ENCODE measurements at regions not wholly inside any gene's neighbourhood (a gene's known extent, or its start where the extent isn't known, plus 50 kb on each side); places are given as distances from the start of the nearest gene placed in this dataset.

DNA sequence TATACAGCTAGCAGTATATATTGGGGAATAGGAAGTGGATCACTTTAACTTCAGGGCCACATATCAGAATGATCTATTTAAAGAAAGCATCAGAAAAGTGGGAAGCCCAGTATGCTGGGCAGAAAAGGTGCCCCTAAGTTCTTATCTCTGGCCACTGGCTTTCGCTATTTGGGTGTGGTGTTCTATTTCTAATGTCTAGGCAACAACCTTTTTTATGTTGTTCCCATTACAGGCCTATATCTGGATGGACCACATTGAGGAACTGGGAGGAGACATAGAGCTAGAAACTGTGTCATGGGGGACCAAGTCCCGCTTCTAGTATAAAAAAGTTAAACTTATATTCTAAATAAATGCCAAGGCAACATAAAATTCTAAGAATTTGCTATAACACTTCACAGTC lies 935.6 kb downstream of the PDHA2 start:
- TF ChIP-seq, protein P1, sequence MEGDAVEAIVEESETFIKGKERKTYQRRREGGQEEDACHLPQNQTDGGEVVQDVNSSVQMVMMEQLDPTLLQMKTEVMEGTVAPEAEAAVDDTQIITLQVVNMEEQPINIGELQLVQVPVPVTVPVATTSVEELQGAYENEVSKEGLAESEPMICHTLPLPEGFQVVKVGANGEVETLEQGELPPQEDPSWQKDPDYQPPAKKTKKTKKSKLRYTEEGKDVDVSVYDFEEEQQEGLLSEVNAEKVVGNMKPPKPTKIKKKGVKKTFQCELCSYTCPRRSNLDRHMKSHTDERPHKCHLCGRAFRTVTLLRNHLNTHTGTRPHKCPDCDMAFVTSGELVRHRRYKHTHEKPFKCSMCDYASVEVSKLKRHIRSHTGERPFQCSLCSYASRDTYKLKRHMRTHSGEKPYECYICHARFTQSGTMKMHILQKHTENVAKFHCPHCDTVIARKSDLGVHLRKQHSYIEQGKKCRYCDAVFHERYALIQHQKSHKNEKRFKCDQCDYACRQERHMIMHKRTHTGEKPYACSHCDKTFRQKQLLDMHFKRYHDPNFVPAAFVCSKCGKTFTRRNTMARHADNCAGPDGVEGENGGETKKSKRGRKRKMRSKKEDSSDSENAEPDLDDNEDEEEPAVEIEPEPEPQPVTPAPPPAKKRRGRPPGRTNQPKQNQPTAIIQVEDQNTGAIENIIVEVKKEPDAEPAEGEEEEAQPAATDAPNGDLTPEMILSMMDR (IDR thresholded peaks at IDR 0.05; ENCODE audit: low read depth, low read length, missing input control): no peak
- TF ChIP-seq TAF1 (conservative IDR thresholded peaks at IDR 0.05) (no peak), RXRA (IDR thresholded peaks at IDR 0.05) (no peak), YY1 (IDR thresholded peaks at IDR 0.05) (no peak), FOXA1 (IDR thresholded peaks at IDR 0.05) (no peak), GABPA (IDR thresholded peaks at IDR 0.05 in 1 of 2, conservative IDR thresholded peaks at IDR 0.05 in 1 of 2) (no peak)
- TF ChIP-seq, protein P2, sequence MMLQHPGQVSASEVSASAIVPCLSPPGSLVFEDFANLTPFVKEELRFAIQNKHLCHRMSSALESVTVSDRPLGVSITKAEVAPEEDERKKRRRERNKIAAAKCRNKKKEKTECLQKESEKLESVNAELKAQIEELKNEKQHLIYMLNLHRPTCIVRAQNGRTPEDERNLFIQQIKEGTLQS (IDR thresholded peaks at IDR 0.05): no peak

Data from liver (tissue), 3 donors.